GM19035 (cell line): ENCODE measurements at regions not wholly inside any gene's neighbourhood (a gene's known extent, or its start where the extent isn't known, plus 50 kb on each side); places are given as distances from the start of the nearest gene placed in this dataset.
"Not testable (repeated sequence)": the region's sequence is repeated elsewhere in the genome, so short reads cannot be mapped to it uniquely, and the experiment has no call there.

Experiments
- ATAC-seq: cut with Tn5 transposase; IDR thresholded peaks from one replicate; pipeline ENCODE4 v1.9.1; 2021; ENCODE audit not compliant: unreplicated experiment

DNA sequence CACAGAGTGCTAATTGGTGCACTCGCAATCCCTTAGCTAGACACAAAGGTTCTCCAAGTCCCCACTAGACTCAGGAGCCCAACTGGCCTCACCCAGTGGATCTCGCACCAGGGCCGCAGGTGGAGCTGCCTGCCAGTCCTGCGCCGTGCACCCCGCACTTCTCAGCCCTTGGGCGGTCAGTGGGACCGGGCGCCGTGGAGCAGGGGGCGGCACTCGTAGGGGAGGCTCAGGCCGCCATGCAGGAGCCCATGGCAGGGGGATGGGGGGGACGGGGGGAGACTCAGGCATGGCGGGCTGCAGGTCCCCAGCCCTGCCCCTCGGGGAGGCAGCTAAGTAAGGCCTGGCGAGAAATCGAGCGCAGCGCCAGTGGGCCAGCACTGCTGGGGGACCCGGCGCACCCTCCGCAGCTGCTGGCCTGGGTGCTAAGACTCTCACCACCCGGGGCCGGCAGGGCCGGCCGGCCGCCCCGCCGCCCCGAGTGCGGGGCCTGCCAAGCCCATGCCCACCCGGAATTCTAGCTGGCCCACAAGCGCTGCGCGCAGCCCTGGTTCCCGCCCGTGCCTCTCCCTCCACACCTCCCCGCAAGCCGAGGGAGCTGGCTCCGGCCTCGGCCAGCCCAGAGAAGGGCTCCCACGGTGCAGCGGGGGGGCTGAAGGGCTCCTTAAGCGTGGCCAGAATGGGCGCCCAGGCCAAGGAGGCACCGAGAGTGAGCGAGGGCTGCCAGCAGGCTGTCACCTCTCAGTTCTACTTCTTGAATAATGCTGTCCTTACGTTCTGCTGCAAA is 258.2 kb downstream of the GALC start:
- not testable (repeated sequence) for ATAC-seq

DNA sequence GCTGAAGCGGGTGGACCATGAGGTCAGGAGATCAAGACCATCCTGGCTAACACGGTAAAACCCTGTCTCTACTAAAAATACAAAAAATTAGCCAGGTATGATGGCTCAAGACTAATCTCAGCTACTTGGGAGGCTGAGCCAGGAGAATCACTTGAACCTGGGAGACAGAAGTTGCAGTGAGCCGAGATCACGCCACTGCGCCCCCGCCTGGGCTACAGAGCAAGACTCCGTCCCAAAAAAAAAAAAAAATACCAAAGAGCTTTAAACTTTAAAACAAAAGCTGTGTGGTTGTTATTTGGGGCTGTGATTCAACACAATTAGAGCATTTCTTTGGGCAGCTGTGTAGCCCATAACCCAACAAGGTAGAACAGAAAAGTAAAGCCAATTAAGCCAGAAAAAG is 259.9 kb downstream of the GALC start:
- ATAC-seq = not testable (repeated sequence)

DNA sequence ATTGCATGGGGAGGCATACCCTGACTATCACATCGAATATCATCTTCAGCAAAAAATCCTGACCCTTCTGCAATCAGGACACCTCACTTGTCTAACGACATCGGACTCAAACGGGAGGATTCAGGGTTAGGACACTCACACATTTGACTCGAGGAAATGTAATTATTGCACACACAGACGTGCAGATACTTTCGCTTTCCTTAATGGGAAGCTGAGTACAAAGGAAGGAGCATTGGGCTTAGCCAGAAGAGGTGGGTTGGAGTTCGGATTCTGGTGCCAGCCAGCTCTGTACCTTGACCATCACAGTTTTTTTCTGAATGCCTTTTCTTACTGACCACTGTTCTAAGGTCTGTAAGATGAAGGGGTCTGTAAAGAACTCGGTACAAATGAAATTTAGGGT is 260.4 kb downstream of the GALC start:
- ATAC-seq = no peak

DNA sequence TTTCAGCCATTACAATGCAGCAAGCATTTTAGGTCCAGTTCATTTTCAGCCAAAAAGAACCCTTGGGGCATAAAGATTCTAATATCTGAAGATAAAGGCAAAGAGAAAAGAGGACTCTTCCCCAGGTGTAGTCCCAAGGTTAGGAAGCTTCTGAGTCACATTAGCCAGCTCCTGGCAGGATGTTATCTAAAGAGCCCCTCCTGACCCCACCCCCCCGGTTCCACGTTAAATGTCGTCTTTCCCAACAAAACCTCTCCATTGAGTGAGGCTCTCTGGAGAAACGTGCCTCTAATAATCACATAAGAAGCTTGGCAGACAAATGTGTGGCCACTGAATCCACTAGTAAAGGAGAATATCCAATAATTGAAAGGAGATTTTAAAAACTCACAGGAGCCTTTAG is 267.7 kb downstream of the GALC start:
- ATAC-seq = no peak

- ATAC-seq = no peak
These were observed 280.4 kb downstream of the GALC start for GRCh38 chr14:87712396-87713090.

DNA sequence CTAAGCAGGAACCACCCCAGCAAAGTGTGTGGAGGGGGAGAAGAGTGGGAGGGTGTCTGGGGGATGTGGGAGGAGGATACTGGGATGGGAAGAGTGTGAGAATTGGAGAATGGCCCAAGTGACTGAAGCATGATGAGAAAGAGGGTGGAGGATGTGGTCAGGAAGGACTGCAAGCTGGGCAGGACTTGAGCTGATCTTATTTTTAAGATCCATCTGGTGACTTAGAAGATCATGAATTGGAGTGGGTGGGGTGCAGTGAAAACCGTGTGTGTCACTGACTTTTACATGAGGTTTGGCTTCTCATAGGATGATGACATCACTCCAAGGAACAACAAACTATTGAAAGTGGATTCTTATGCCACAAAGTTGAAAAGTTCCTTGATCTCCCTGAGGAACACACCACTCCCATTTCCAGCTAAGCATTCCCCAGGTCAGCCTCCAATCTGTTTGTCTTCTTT is 287.5 kb downstream of the GALC start:
- ATAC-seq = no peak

- no peak for ATAC-seq
These were observed 294.5 kb downstream of the GALC start for GRCh38 chr14:87698481-87698880.

DNA sequence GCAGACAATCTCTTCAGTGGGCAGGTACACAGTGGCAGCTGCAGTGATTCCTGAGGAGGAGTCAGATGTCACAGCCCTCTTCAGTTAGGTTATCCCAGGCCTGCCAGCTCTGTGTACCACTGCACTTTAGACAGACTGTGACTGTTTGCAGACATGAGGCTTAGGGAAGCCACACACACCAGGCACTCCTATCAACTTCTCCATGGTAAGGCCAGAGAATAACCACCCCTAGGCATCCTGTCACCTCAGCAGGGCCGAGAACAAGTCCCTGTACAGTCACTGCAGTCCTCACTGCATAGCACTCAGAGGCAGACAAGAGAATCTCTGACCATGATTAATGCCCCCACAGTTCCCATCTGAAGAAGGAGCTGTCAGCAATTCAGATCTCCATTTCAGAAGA is 296.5 kb downstream of the GALC start:
- ATAC-seq = no peak

GRCh38 chr14:87691042-87691881 is 301.7 kb downstream of the GALC start:
- no peak for ATAC-seq

DNA sequence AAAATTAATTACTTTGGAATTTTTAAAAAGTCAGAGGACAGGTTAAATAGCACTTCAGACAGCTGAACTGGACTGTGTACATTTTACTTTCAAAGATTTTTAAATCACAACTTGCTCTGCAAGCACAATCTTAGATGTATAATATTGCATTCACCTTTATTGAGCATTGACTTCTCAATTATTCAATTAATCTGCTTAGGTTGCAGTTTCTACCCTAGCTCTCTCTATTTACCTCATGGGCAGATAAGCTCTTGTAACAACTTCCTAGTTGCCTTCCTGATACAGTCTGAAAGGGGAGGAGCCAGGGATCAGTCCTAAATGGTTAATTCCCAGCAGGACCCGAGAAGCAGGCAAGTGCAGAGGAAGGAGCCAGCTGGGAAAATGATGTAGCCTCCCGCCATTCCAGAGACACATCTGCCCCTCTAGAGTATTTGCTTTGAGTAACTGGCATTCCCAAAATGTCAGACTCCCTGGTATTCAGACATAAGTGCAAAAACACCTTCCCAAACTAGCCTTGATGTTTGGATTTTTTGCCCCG is 302.8 kb downstream of the GALC start:
- ATAC-seq = no peak

DNA sequence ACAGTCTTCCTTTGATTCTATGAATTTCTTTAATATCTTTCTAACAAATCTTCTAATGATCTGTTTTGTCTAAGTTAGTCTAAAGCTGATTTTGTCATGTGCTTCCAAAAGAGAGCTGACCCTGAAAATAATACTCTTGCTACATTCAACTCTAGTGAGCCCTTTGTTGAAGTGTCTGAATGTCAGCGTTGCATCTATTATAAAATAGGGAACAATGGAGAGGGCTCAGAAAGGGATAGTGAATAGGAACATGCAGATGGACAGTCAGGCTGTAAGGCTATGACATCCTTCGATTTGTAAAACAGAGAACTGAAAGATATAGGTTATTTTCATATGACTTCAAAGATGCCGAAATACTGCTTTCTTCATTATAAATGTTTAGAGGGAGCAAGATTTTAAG is 304.5 kb downstream of the GALC start:
- ATAC-seq = no peak

DNA sequence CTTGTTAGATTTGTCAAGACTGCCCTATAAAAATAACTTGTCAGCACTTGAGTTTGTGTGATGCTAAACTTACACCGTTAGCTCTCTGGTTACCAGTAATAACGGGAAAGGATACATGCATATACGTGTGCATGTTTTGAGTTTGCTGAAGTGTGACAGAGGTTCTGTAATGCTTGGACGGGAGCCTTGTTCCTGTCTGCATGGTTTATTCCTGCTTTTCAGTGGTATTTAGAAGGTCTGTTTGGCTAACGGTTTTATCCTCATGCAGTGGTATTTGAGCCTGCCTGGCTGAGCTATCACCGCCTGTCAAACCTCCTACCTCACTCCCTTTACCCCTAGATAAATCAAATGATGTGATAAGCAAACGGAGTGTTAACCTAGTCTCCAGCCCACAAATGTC is 305.6 kb downstream of the GALC start:
- ATAC-seq = no peak

- ATAC-seq = no peak
These were observed 306.2 kb downstream of the GALC start for GRCh38 chr14:87686746-87687145.

DNA sequence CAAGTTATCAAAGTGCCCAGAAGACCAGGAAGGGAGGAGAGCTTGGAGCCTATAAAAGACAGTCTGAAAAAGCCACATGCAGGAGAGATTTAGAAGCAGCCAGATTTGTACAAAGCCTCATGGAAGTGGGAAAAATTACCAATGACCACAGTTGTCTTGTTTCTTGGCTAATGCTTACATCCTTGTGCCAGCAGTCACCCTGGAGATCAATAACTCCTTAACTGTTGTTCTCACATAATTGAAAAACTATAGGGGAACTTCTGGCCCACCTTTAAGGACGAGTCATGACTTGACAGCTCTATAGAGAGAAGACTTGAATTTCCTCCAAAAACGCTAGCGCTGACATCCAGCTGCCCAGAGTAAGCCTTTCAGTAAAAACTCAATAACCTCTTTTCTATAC is 313.1 kb downstream of the GALC start:
- no peak for ATAC-seq

DNA sequence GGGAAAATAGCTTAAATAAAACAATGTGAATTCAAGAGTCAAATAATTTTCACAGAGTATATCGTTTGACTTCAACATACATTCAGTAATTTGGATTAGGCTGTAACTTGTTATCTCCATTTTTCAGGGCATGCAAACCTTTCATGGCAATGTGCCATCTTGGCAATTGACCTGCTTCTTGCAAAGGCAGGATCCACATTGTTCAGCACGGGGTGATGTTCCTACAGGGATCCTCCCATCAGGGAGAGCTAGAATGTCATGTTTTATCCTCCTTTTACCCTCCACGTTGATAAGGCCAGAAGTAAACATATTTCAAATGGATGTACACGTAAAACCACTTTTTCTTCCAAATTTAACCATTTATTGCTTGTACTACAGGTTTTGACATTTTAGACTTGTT is 314.4 kb downstream of the GALC start:
- no peak for ATAC-seq

DNA sequence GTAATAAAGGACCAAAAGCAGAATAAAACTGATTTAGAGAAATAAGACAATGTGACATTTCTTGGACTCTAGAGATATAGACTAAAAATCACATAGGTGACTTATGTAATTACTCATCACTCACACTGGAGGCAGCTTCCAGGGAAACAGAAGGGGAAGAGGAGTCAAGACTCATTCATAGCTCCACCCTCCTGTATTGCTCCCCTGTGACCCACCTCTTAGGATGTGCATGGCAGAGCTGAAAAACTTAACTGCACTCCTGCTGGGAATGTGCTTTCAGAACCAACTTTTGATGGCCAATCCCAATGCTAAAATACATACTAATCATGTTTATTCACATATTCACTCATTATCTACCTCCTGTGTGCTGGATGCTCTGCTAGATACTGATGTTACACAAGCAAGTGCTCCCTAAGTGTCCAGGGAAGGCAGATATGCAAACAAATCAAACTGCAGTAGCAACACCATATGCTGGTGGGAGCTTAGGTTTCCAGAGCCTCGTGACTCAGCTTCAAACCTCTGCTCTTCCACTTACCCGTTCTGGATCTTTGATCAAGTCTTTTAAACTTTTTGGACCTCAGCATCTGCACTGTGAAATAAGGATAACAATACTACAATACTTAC is 316.1 kb downstream of the GALC start:
- ATAC-seq = no peak

DNA sequence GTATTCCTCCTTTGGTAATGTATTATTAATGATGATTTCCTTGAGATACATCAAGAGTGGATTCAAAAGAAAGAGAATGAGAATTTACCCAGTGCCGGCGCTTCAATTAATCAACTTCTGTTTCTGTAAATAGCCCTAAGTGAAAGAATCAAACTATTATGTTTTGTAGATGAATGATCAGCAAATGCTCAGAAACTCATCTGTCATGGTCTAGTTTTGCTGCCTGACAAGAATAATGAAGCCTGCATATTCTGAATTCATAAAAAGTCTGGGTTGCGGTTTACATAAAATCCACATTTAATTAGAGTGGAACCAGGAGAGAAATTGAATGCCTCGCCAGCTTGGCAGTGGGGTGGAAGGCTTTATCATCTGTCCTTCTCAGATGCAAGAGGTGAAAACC is 325.3 kb downstream of the GALC start:
- ATAC-seq = no peak

GRCh38 chr14:87656315-87656714 is 336.7 kb downstream of the GALC start:
- no peak for ATAC-seq

- no peak for ATAC-seq
These were observed 340.7 kb downstream of the GALC start for GRCh38 chr14:87652278-87652677.

GRCh38 chr14:87644689-87645088 is 348.3 kb downstream of the GALC start:
- no peak for ATAC-seq

DNA sequence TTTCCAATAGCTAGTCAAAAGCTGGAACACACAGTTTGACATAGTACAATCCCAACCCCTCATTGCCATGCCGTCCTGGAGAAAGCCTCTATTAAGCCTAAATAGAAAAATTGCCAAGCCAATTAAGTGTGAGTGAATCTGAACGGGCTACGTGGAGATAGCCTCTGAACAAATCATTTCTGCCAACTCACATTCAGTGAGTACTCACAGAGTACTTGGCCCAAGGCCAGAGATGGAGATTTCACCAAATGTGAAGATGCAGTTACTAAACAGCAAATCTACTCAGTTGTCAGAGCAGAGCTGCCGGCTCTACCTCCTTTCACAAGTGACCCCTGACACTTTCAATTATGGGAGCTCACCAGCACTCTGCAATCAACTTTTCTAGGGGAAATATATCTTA is 350.0 kb downstream of the GALC start:
- no peak for ATAC-seq
